B cell (primary cell): ENCODE measurements at regions not wholly inside any gene's neighbourhood (a gene's known extent, or its start where the extent isn't known, plus 50 kb on each side); places are given as distances from the start of the nearest gene placed in this dataset.

Experiments used
- ATAC-seq: fragments of 200-7000 bp; cut with Tn5 transposase; one replicate; pipeline ENCODE4 v1.10.0; 2021; ENCODE audit warnings: low read depth, mild to moderate bottlenecking, moderate number of reproducible peaks, moderate library complexity
- CTCF ChIA-PET: fragments of 350-600 bp; sonication (Branson Sonifier 250); formaldehyde crosslinking; loops from one replicate; lab custom pipeline; 2021; ENCODE audit warnings: antibody characterized with exemption, inconsistent platforms; lab: Charles Lee
- POLR2A ChIA-PET: fragments of 350-600 bp; sonication (Branson Sonifier 250); formaldehyde crosslinking; loops from one replicate; lab custom pipeline; 2021; ENCODE audit warnings: antibody characterized with exemption; lab: Charles Lee
- DNase-seq: peaks from one replicate; pipeline ENCODE4 v3.0.0; 2013
- H2AFZ ChIP-seq: 2 replicates; pipeline ENCODE4 v1.6.1; 2012; ENCODE audit warnings: mild to moderate bottlenecking, low read depth, low read length; ENCODE audit not compliant: insufficient read depth, poor library complexity, severe bottlenecking
- H3K27ac ChIP-seq, 2 donors: 1 replicate in 1 of 2; 2 replicates in 1 of 2; pipeline ENCODE4 v1.5.1; 2012 to 2013; ENCODE audit warnings: low read length in 2 of 2, mild to moderate bottlenecking in 2 of 2, moderate library complexity in 1 of 2
- H3K27me3 ChIP-seq, 4 experiments: fragments of 200-600 bp in 1 of 4; sonication (generic) in 1 of 4; replicated peaks in 1 of 4; 1 replicate in 2 of 4; 2 replicates in 2 of 4; pipeline versions ENCODE4 v1.6.1 to v1.7.0; 2013 to 2016; ENCODE audit warnings: low read length in 3 of 4, mild to moderate bottlenecking in 2 of 4, mixed read lengths in 1 of 4, moderate library complexity in 1 of 4; ENCODE audit not compliant: insufficient read depth in 4 of 4, control insufficient read depth in 3 of 4; ENCODE audit errors: control extremely low read depth in 1 of 4
- H3K36me3 ChIP-seq, 2 experiments: replicated peaks in 1 of 2; 1 replicate in 1 of 2; 2 replicates in 1 of 2; pipeline versions ENCODE4 v1.6.1 to v1.7.1; 2013; ENCODE audit warnings: low read length in 1 of 2; ENCODE audit not compliant: insufficient read depth in 2 of 2, control insufficient read depth in 1 of 2; ENCODE audit errors: control extremely low read depth in 1 of 2, extremely low read depth in 1 of 2
- H3K4me1 ChIP-seq, 2 donors: fragments of 200-600 bp in 1 of 2; sonication (generic) in 1 of 2; 1 replicate in 1 of 2; 2 replicates in 1 of 2; pipeline versions ENCODE4 v1.5.1 to v1.6.1; 2013 to 2017; ENCODE audit warnings: low read length in 2 of 2; ENCODE audit not compliant: control insufficient read depth in 2 of 2, insufficient read depth in 2 of 2
- H3K4me2 ChIP-seq: replicated peaks from 2 replicates; pipeline ENCODE3; 2012; ENCODE audit warnings: mild to moderate bottlenecking, low read depth, low read length; ENCODE audit not compliant: poor library complexity, severe bottlenecking
- H3K4me3 ChIP-seq, 5 experiments: fragments of 200-600 bp in 1 of 5; sonication (generic) in 1 of 5; 1 replicate in 3 of 5; 2 replicates in 2 of 5; pipeline versions ENCODE4 v1.5.1 to v1.7.0; 2011 to 2016; ENCODE audit warnings: low read length in 4 of 5, mild to moderate bottlenecking in 4 of 5, low read depth in 2 of 5, control low read depth in 1 of 5, moderate library complexity in 1 of 5; ENCODE audit not compliant: insufficient read depth in 1 of 5; ENCODE audit errors: control extremely low read depth in 1 of 5, extremely low read depth in 1 of 5
- H3K79me2 ChIP-seq: fragments of 200-600 bp; sonication (generic); one replicate; pipeline ENCODE4 v1.6.0; 2016; ENCODE audit warnings: low read length; ENCODE audit not compliant: control insufficient read depth, insufficient read depth
- H3K9ac ChIP-seq: fragments of 200-600 bp; sonication (generic); 2 replicates; pipeline ENCODE4 v1.6.1; 2017; ENCODE audit warnings: mild to moderate bottlenecking, low read length, moderate library complexity
- H3K9me3 ChIP-seq, 3 donors: one replicate each; pipeline versions ENCODE4 v1.6.1 to v1.7.1; 2013; ENCODE audit warnings: low read length in 2 of 3; ENCODE audit not compliant: control insufficient read depth in 2 of 3, insufficient read depth in 1 of 3; ENCODE audit errors: control extremely low read depth in 1 of 3
- H4K20me1 ChIP-seq: 2 replicates; pipeline ENCODE4 v1.6.0; 2012; ENCODE audit warnings: mild to moderate bottlenecking, low read length; ENCODE audit not compliant: insufficient read depth, control insufficient read depth, poor library complexity, severe bottlenecking
- H3K27ac Mint-ChIP-seq: one replicate; pipeline ENCODE4 v1.8.0; 2021; ENCODE audit warnings: mixed read lengths
- H3K27me3 Mint-ChIP-seq: one replicate; pipeline ENCODE4 v1.8.0; 2021; ENCODE audit warnings: mixed read lengths
- H3K4me1 Mint-ChIP-seq: one replicate; pipeline ENCODE4 v1.8.0; 2021; ENCODE audit warnings: mixed read lengths
- H3K4me3 Mint-ChIP-seq: one replicate; pipeline ENCODE4 v1.8.0; 2021; ENCODE audit warnings: mixed read lengths
- H3K9me3 Mint-ChIP-seq: one replicate; pipeline ENCODE4 v1.8.0; 2022; ENCODE audit warnings: mixed read lengths; ENCODE audit not compliant: insufficient read depth
- EZH2 ChIP-seq: IDR thresholded peaks from 2 replicates; pipeline ENCODE4 v1.6.1; 2012; ENCODE audit warnings: borderline replicate concordance, low read depth, mild to moderate bottlenecking, moderate library complexity, low read length; ENCODE audit not compliant: insufficient read depth, poor library complexity, severe bottlenecking
- WGBS: methylation state at CpG from one replicate; pipeline ENCODE4 v1.1.5; 2013; ENCODE audit warnings: missing lambda C conversion rate; ENCODE audit not compliant: insufficient coverage; 5-methylcytosine and 5-hydroxymethylcytosine counted together
- intact Hi-C: fragments of 100-400 bp; cut with micrococcal nuclease; formaldehyde crosslinking; loops from one replicate; pipeline ENCODE4 v1.10.0; 2022
- TF ChIP-seq, protein P1 (sequence below): fragments of 200-600 bp; IDR thresholded peaks from one replicate; pipeline ENCODE4 v1.8.0; 2022; ENCODE audit warnings: antibody characterized with exemption, mild to moderate bottlenecking

DNA sequence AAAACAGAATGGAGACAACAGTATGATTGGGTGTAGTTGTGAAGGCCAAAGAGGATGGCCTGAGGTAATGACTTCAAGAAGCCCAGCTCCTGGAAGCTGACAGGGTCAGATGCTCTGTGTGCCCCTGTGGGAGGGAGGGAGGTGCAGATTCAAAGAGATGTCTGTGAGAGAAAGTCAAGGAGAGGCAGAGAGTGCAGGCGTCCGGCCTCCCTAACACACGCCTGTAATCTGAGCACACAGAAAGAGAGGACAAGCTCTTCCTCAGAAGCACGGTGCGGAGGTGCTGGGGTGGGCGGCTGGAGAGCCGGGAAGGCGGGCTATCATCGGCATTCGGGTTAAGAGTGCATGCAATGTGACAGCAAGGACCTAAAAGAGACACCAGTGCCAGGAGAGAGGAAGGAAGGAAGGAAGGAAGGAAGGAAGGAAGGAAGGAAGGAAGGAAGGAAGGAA, 238.2 kb upstream of the HES1 start:
- Histone ChIP-seq H3K4me2 (no peak overlapping the region), H4K20me1 (no peaks in the 10 kb centered on the region), H3K79me2 (no peaks in the 10 kb centered on the region), H3K4me1 (peaks cover 4 to 5% of the 10 kb centered on the region in 2 donors), H3K27ac (no peak overlapping the region), H3K27me3 (peaks cover 0 to 6% (median 2%) of the 10 kb centered on the region in 4 experiments), H2AFZ (no peak overlapping the region), H3K9me3 (peaks cover 0 to 5% (median 3%) of the 10 kb centered on the region in 3 donors), H3K4me3 (no peak overlapping the region), H3K9ac (no peak overlapping the region), H3K36me3 (no peaks in the 10 kb centered on the region)
- TF ChIP-seq, protein P1, sequence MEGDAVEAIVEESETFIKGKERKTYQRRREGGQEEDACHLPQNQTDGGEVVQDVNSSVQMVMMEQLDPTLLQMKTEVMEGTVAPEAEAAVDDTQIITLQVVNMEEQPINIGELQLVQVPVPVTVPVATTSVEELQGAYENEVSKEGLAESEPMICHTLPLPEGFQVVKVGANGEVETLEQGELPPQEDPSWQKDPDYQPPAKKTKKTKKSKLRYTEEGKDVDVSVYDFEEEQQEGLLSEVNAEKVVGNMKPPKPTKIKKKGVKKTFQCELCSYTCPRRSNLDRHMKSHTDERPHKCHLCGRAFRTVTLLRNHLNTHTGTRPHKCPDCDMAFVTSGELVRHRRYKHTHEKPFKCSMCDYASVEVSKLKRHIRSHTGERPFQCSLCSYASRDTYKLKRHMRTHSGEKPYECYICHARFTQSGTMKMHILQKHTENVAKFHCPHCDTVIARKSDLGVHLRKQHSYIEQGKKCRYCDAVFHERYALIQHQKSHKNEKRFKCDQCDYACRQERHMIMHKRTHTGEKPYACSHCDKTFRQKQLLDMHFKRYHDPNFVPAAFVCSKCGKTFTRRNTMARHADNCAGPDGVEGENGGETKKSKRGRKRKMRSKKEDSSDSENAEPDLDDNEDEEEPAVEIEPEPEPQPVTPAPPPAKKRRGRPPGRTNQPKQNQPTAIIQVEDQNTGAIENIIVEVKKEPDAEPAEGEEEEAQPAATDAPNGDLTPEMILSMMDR, result no peak
- TF ChIP-seq EZH2, result no peak
- POLR2A ChIA-PET, result interaction anchor here (0.6 kb wide), 1 partner anchor 102 kb away, joined by 4 read pairs; no protein-coding TSS in a partner anchor
- peaks cover 16% of the 10 kb centered on the region for H3K4me1 Mint-ChIP-seq
- H3K4me3 Mint-ChIP-seq, result no peak overlapping the region
- H3K27ac Mint-ChIP-seq, result no peak overlapping the region
- intact Hi-C loops, result no loop called here
- no peaks in the 10 kb centered on the region for H3K9me3 Mint-ChIP-seq
- peaks cover 10% of the 10 kb centered on the region for H3K27me3 Mint-ChIP-seq
- DNase-seq, result no peak
- WGBS, result 93% methylated on average over 4 of the region's 10 CpGs
- no peak for ATAC-seq
- CTCF ChIA-PET, result no interaction called here

GRCh38 chr3:193899001-193899400, 236.9 kb upstream of the HES1 start:
- CTCF ChIA-PET, result no interaction called here
- ATAC-seq, result no peak
- peaks cover 13% of the 10 kb centered on the region for H3K4me1 Mint-ChIP-seq
- H3K9me3 ChIP-seq, result peaks cover 0 to 5% (median 3%) of the 10 kb centered on the region in 3 donors
- intact Hi-C loops, result no loop called here
- H3K9ac ChIP-seq, result no peak overlapping the region
- WGBS, result no CpG with 5 or more reads among the region's 1 CpG
- no peak overlapping the region for H3K4me3 ChIP-seq
- no peak overlapping the region for H3K4me3 Mint-ChIP-seq
- peaks cover 0 to 6% (median 2%) of the 10 kb centered on the region in 4 experiments for H3K27me3 ChIP-seq
- H3K4me1 ChIP-seq, result peaks cover 2 to 7% of the 10 kb centered on the region in 2 donors
- no peaks in the 10 kb centered on the region for H3K9me3 Mint-ChIP-seq
- POLR2A ChIA-PET, result no interaction called here
- H3K27ac Mint-ChIP-seq, result no peak overlapping the region
- no peak overlapping the region for H3K27ac ChIP-seq
- no peak for DNase-seq
- no peaks in the 10 kb centered on the region for H3K36me3 ChIP-seq
- TF ChIP-seq, protein P1, result no peak
- no peak for TF ChIP-seq EZH2
- H3K27me3 Mint-ChIP-seq, result peaks cover 20% of the 10 kb centered on the region
- no peaks in the 10 kb centered on the region for H4K20me1 ChIP-seq
- no peak overlapping the region for H2AFZ ChIP-seq
- H3K79me2 ChIP-seq, result no peaks in the 10 kb centered on the region
- H3K4me2 ChIP-seq, result no peak overlapping the region
